Daoy (cell line): ENCODE measurements at regions not wholly inside any gene's neighbourhood (a gene's known extent, or its start where the extent isn't known, plus 50 kb on each side); places are given as distances from the start of the nearest gene placed in this dataset.

ENCODE experiments used
- DNase-seq: peaks from one replicate; pipeline ENCODE4 v3.0.0-alpha.2; 2015; ENCODE audit warnings: low read depth

DNA sequence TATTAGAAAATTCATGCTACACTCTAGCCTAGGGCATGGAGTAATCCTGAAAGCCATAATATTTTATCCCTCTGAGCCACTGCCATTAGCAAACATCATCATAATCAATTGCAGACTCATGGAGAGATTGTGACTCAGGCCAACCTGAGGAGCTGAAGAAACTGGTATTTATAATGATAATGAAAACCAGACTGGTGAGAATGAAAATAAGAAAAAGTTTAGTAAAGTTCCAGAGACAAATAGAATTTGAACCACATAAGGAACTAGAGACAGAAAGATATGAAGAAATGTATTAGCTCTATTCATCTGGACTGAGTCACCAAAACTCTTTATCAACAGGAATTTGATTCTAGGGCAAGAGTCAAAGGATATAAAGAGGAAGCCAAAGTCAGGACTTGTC is 158.7 kb downstream of the DRD1 start:
- DNase-seq = no peak

GRCh38 chr5:175284806-175285205 is 159.2 kb downstream of the DRD1 start:
- DNase-seq = no peak

GRCh38 chr5:175282611-175283225 is 161.3 kb downstream of the DRD1 start:
- DNase-seq = peak; percentile 50

DNA sequence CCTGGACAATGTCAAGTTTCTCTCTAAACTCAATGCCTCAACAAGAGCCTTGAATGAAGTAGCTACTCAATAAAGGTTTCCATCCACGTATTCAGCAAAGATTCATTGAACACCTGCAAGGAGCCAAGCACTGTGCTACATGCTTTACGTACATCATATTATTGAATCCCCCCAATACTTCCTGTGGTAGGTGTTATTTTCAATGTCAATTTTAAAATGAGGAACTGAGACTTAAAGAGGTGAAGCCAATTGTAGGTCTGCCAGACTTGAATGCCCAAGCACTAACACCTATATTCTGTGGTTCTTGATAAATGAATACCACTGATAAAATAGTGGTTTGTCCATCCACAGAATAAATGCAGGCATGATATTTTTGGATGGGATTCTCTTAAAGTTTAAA is 162.3 kb downstream of the DRD1 start:
- no peak for DNase-seq

- DNase-seq = no peak
These were observed 162.7 kb downstream of the DRD1 start for GRCh38 chr5:175281257-175281656.

- no peak for DNase-seq
These were observed 164.5 kb downstream of the DRD1 start for GRCh38 chr5:175279506-175279905.

GRCh38 chr5:175275748-175276147 is 168.2 kb downstream of the DRD1 start:
- no peak for DNase-seq

DNA sequence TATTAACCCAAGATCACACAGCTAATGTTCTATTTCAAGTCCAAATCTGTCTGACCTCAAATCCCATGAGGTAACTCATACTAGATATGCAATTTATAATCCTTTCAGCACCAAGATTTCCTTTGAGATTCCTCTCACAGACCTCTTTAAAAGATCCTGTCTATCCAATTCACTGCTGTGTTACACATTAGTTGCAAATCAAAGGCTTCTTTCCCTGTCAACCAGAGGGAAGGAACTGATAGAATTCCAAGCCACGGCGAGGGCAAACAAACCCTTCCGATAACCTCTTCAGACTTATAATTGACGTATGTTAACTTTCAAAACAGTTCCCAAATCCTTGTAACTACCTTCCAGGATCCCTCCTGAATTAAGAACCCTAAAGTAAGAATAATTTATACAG is 168.9 kb downstream of the DRD1 start:
- DNase-seq = no peak

- no peak for DNase-seq
These were observed 169.8 kb downstream of the DRD1 start for GRCh38 chr5:175274171-175274570.

- DNase-seq = no peak
These were observed 179.6 kb downstream of the DRD1 start for GRCh38 chr5:175264406-175264805.

DNA sequence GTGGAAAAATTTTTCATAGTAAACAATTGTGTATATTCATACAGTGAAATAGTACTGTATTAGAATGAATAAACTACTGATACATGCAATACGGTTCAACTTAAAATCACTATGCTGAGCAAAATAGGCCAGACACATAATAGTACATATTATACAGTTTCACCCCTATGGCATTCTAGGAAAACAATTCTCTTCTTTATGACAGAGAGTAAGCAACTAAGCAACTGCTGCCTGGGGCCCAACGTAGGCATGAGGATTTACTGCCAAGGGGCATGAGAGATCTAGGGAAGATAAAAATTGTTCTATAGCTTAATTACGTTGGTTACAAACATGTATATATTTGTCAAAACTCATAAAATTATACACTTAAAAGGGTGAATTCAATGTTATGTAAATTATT is 180.2 kb downstream of the DRD1 start:
- no peak for DNase-seq

DNA sequence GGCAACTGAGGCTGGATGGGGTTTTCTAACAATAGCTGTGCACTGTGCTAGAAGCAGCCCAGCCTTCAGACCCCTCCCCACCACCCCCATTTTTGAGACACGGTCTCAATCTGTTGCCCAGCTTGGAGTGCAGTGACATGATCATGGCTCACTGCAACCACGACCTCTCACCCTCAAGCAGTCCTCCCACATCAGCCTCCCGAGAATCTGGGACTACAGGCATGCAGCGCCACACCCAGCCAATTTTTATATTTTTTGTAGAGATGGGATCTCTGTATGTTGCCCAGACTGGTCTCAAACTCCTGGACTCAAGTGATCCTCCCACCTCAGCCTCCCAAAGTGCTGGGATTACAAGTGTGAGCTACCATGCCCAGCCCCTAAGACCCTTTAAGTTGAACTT is 182.5 kb downstream of the DRD1 start:
- DNase-seq = no peak

DNA sequence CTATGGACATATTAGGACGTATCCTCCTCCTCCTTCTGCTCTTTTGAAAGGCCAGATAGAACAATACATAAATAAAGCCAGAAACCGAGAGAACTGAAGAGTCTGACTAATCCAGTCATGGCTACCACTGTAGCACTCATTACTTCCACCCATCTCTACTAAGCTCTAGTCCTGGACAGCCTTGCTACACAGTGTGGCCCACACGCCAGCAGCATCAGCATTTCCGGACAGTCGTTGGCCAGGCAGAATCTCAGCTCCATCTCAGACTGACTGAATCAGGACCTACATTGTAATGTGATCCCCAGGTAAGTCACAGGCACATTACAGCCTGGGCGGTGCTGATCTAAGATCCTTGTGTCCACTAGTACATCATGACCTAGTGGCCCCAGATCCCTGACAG is 182.9 kb downstream of the DRD1 start:
- no peak for DNase-seq

DNA sequence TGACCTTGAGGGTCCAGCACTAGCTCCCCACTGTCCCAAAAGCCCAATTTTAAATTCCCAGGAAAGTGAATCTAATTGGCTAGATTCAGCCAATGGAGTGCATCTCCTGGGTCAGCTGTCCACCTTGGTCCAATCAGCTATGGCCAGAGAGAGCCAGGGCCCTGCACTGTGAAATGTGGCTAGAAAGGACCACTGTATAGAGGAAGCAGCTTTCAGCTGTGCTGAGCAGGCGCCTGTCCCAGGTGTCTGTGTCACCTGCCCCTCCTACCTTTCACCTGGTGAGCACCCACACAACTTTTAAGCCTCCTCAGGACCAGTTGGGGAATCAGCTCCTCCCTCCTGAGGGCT is 186.2 kb downstream of the DRD1 start:
- DNase-seq = no peak

DNA sequence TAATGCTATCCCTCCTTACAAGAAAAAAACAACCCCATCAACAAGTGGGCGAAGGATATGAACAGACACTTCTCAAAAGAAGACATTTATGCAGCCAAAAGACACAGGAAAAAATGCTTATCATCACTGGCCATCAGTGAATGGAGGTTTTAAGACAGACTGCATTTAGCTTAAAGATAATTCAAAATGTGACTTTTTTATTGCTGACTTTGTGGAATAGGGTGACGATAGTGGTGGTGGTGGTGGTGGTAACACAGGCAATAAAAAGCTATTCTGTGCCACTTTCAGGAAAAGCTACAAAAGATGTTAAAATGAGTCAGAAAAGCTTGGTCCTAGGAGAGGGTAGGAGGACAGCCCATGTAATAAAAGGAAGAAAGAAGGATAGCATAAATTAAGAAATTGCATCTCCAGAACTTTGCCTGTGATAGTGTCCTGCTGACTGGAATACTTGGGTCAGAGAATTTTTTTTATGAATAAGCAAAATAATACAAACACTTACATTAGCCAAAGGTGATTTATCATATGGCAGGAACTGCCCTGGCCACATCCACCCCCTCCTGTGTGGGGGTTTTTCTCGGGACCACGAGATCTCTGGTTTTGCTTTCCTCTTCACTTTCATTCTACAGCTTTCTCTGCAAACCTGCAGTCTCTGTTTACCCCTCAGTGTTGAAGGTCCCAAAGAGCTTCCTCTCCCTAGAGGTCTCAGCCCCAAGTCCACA is 186.7 kb downstream of the DRD1 start:
- DNase-seq = no peak

GRCh38 chr5:175254155-175254554 is 189.8 kb downstream of the DRD1 start:
- peak; percentile 22 for DNase-seq

GRCh38 chr5:175253597-175253996 is 190.4 kb downstream of the DRD1 start:
- no peak for DNase-seq

GRCh38 chr5:175252234-175252805 is 191.7 kb downstream of the DRD1 start:
- DNase-seq = no peak

GRCh38 chr5:175250426-175250825 is 193.6 kb downstream of the DRD1 start:
- no peak for DNase-seq

DNA sequence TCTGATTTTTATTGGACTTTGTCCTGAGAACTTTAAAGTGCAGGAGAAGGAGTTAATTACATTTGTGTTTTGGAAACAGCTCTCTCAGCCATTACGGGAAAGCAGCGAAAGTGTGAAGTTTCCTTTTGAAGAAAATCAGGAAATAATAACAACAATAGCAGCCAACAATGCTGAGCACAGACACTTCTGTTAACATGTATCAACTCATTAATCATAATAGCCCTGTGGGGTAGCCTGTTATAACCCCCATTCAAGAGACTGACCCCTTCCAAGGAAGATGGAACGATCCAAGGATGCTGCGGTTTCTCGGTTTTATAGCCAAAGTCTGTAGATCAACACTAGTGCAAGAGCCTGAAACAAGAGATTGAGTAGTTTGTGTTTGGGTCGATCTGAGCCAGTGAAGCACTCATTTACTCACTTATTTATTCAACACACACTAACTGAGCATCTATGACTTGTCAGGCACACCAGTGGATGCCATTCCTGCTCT is 195.5 kb downstream of the DRD1 start:
- DNase-seq = no peak

DNA sequence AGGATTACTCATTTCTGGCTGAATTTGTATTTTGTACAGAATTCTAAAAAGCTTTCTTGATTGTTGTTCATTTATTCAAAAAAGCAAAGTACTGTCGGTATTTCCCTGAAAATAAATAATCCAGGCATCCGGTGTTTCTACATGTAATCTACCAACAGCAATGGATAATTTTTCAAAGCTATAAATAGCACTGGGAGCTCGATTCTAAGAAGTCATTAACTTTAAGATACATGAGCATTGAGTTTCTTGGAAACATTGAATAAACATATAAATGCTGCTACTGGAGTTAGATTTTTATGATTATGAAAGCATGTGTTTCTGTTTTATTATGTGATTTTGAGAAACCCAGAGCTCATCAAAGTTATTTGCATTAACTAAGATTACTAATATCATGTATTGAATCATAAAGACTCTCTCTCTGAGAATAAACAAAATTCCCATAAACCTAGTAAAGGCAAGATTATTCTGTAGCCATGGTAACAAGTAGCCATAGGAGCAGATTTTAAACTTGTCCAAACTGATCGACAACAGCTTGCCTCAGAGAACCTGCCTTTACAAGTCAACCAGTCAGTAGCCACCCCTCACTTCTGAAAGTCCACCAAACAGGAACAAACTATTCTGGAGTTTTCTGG is 197.0 kb downstream of the DRD1 start:
- no peak for DNase-seq

DNA sequence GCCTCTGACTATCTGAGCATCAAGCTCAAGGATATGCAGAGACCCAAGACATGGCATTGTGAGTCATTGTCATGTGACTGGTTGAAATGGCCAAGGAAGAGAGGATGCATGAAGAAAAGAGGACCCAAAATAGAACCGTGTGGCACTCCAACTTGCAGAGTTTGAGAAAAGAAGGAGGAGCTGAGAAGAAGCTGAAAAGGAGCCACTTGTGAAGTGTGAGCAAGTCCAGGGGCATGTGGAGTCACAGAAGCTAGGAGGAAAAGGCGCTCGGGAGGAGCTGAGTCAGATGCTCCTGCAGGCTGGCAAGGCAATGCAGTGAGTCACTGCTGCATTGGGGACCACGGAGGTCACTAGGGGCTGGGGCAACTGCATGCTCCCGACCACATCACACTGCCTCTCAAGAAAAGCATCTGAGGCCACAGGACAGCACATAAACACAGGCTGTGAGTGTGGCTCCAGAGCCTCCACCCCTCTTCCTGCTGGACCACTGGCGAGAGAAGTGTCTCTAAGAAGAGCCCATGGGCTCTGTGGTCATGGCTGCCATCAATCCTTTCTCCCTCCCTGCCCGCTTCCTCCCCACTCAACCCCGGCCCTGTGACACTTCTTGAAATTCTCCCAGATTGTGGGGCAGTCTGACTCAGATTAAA is 197.6 kb downstream of the DRD1 start:
- peak; percentile 98 for DNase-seq
